HUDEP-2 (cell line): ENCODE measurements at regions not wholly inside any gene's neighbourhood (a gene's known extent, or its start where the extent isn't known, plus 50 kb on each side); places are given as distances from the start of the nearest gene placed in this dataset.

Source experiments
- DNase-seq, 76 experiments: peaks; one replicate each; lab custom pipeline; 2025; ENCODE audit not compliant: unreplicated experiment in 76 of 76; lab: John Stamatoyannopoulos, UW

DNA sequence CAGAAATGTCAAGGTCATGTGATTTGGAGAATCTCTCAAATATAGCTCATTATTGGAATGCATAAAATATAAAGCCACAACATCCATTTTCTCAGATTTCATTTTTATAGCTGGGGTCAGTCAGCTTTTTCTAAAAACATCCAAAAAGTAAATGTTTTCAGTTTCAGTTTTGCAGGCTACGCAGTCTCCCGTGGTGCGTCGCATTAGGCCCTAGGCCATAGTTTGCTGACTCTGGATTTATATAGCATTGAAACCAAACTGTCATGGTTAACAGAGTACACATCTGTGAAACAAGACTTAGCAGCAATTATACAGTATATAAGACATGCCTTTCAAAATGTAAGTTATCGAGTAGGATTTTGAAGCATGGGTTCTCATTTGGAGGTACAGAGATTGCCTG is 140.0 kb downstream of the IRS2 start:
- no peak for DNase-seq

DNA sequence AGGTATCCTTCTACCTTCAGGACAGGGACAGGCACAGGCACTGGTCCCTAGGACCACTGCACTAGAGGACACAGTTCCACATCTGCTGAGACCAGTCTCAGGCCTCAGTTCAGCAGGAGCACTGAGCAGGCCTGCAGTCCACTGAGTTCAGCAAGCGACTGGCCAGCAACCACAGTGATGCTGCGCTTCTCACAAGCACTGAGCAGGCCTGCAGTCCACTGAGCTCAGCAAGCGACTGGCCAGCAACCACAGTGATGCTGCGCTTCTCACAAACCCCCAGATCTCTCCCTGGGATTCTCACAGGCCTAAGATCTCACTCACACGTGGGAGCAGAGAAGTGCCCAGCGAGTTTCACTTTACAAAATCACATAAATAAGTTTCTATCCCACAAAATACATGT is 140.6 kb downstream of the IRS2 start:
- no peak for DNase-seq

GRCh38 chr13:109644956-109645355 is 141.4 kb downstream of the IRS2 start:
- DNase-seq: no peak

GRCh38 chr13:109644069-109644750 is 142.2 kb downstream of the IRS2 start:
- no peak for DNase-seq

GRCh38 chr13:109642358-109642757 is 144.0 kb downstream of the IRS2 start:
- no peak for DNase-seq

- DNase-seq: no peak
Observed at GRCh38 chr13:109636736-109637135, 149.6 kb downstream of the IRS2 start.

GRCh38 chr13:109631069-109631468 is 155.3 kb downstream of the IRS2 start:
- DNase-seq: no peak

DNA sequence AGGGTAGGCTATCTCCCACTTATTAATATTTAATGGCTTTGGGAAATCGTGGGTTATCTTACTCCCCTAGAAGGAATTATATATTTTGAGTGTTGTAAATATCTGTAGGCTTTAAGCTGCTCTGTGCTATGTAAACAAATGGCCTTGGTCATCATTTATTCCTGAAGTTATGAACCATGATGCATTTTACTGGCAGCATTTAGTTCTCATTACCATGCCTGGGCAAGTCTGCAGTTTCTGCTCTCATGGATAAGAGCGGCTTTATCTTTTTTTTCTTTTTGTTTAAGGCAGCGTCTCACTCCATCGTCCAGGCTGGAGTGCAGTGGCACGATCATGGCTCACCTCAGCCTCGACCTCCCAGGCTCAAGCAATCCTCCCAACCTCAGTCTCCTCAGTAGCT is 156.1 kb downstream of the IRS2 start:
- no peak for DNase-seq

DNA sequence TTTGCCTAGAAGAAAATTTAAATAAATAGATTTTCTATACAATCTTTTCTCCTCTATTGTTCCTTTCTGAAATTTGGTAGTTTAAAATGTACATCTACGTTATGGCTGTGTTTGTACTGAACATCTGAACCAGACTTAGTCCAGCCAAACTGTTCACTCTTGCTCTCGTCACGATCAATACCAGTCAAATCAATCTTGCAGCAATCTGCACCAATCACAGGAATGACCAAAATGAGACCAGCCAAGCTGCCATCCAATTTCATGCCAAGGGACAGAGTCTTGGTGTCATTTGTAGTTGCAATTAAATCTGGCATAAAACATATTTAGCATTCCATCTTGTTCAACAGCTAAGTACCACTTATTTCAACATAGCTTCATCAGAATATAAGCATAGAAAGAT is 156.6 kb downstream of the IRS2 start:
- no peak for DNase-seq

- no peak for DNase-seq
Observed at GRCh38 chr13:109628251-109628699, 158.1 kb downstream of the IRS2 start.

DNA sequence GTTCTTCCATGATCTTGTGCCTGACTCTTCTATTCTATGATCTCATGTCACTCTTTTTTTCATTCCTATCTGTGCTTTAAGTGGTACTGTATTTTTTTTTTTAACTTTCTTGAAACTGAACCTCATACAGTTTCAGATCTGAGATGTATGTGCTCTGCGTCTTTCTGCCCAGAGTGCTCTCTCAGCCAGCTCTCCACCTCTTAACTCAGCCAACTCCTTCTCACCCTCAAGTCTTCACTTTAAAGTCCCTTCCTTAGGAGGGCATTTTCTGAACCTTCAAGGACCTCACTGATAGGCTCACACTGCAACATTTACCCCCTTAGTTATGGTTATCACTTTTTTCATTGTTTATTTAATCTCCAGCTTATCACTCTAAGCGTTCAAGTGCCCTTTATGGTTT is 158.7 kb downstream of the IRS2 start:
- no peak for DNase-seq

- no peak for DNase-seq
Observed at GRCh38 chr13:109626386-109627171, 159.8 kb downstream of the IRS2 start.

DNA sequence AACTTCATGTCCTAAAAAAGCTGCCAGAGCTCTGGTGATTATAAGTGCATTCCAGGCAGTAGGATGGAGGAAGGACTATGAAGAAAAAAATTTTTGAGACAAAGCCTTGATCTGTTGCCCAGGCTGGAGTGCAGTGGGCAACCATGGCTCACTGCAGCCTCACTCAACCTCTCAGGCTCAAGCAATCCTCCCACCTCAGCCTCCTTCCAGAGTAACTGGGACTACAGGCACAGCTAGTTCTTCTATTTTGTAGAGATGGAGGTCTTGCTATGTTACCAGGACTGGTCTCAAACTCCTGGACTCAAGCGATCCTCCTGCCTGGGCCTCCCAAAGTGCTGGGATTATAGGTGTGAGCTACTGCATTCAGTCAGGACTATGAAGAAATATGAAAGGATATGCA is 161.2 kb downstream of the IRS2 start:
- no peak for DNase-seq

- DNase-seq: no peak
Observed at GRCh38 chr13:109622006-109622405, 164.4 kb downstream of the IRS2 start.

DNA sequence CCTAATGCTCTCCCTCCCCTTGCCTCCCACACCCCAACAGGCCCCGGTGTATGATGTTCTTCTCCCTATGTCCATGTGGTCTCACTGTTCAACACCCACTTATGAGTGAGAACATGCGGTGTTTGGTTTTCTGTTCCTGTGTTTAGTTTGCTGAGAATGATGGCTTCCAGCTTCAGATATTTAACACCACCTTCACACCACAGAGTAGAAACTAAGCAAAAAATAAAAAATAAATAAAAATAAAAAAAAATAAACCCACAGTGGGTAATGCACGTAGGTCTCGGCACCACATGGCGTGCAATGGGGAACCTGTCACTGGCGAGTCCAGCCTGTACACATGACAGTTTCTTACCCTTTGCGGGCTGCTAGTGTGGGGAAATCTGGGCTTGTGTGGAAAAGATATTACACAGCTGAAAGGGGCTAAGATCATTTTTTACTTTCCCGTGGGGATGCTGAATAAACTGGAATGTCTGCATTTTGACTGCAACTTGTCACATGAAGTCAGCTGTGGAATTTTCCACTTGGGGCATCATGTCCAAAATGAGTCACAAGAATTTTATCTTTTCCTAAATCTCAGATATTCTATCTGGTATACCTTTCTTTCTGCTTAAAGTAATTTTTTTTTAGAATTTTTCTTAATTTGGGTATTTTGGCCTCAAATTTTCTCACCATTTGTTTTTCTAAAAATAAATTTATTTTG is 170.5 kb downstream of the IRS2 start:
- no peak for DNase-seq

DNA sequence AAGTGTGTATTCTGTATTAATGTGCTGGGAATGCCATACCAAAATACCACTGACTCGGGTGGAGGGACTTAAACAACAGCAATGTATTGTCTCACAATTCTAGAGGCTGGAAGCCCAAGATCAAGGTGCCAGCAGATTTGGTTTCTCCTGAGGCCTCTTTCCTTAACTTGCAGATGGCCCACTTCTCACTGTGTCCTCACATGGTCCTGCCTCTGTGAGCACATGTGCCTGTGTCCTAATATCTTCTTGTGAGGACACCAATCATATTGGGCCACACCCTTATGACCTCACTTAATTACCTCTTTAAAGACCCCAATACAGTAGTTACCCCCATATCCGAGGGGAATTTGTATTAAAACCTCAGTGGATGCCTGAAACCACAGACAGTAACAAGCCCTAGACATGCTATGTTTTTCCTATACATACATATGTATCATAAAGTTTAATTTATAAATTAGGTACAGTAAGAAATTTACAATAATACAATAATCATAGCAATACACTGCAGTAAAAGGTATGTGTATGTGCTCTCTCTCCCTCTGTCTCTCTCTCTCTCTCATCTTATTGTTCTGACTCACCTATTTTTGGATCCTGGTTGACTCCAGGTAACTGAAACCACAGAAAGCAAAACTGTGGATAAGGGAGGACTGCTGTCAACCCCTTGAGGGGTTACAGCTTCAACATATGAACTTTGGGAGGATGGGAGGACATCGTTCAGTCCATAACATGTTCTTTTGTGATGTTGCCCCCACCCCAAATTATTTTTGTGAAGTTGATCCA is 174.3 kb downstream of the IRS2 start:
- no peak for DNase-seq

GRCh38 chr13:109610517-109610916 is 175.9 kb downstream of the IRS2 start:
- peak in 18 of 76 experiments; percentile 0 to 27 (median 4) for DNase-seq

- no peak for DNase-seq
Observed at GRCh38 chr13:109608503-109608902, 177.9 kb downstream of the IRS2 start.

- DNase-seq: no peak
Observed at GRCh38 chr13:109608059-109608458, 178.3 kb downstream of the IRS2 start.

GRCh38 chr13:109606520-109606919 is 179.9 kb downstream of the IRS2 start:
- no peak for DNase-seq

- no peak for DNase-seq
Observed at GRCh38 chr13:109605846-109606245, 180.5 kb downstream of the IRS2 start.
